Hematopoietic multipotent progenitor cell treated with erythropoietin and hydrocortisone succinate and interleukin-3 and kit ligand, for 4 days (in vitro differentiated cells): ENCODE measurements at regions not wholly inside any gene's neighbourhood (a gene's known extent, or its start where the extent isn't known, plus 50 kb on each side); places are given as distances from the start of the nearest gene placed in this dataset.
A peak's percentile ranks its signal among the peaks of the same experiment; 100 is the strongest.
"Not testable (repeated sequence)": the region's sequence is repeated elsewhere in the genome, so short reads cannot be mapped to it uniquely, and the experiment has no call there.

Experiments used
- DNase-seq: peaks from one replicate; pipeline ENCODE4 v3.0.0-alpha.2; 2015

DNA sequence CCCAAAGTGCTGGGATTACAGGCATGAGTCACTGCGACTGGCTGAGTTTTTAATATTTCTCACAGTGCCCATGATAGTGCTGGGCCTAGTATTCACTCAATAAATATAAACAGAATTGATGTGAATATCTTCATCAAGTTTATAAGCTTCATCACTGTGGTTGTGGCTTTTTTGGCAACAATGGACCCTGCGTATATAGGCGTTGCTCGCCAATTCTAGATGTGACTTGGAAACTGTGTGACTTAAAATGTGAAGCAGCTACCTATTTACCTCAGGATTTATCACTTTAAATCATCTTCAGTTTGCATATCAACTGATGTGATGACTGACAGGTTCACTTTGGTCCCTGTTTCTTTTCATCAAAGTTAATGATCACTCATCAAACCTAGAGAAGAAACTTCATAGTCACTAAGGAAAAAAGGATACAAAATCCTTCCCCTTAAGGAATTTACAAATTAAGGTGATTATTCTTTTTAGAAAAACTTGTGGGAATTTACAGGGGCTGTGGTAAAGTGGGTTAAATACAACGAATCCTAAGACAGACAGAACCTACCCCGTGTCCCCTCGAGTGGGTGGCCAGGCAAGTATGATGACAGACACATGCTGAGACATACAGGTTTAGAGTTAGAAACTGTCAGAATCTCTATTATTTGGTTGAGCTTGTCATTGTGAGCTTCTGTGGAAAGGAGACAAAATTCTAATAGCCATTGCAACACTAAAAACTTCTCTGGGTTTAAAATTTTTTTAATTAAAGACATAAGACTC is 101.3 kb downstream of the AKAP11 start:
- no peak for DNase-seq

- DNase-seq, result no peak
Measured at GRCh38 chr13:42375663-42376062, 103.7 kb downstream of the AKAP11 start.

- no peak for DNase-seq
Measured at GRCh38 chr13:42377640-42378382, 105.9 kb downstream of the AKAP11 start.

DNA sequence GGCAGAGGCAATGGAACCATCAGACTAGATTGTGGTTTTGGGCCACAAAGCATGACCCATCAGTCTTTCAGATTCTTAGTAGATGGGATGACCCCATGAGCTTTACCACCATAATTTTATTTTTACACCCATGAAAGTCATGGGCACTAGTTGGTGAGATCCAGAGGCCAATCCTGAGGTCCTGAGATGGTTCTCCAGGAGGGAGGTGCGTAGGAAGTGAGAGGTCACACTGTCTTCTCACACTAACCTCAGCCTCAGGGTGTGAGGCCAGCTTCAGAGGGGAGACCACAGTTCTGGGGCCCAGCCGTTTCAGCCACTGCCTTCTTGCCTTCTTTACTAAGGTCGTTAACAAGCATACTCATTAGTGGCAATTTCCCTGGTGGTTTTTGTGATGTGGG is 106.4 kb downstream of the AKAP11 start:
- DNase-seq, result no peak

DNA sequence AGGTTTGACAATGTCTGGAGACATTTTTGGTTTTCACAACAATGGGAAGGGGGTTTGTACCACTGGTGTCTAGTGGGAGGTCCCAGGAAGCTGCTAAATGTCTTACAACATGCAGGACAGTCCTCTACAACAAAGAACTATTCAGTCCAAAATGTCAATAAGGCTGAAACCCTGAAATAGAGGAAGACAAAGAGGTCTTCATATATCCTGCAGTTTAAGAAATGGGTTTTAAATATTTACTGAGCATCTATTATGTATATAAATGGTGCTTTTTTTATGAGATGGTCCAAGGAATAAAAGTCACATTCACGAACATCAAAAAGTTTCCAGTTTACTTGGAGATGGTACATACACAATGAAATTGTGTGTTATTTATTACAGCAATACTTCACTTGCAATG is 107.3 kb downstream of the AKAP11 start:
- no peak for DNase-seq

DNA sequence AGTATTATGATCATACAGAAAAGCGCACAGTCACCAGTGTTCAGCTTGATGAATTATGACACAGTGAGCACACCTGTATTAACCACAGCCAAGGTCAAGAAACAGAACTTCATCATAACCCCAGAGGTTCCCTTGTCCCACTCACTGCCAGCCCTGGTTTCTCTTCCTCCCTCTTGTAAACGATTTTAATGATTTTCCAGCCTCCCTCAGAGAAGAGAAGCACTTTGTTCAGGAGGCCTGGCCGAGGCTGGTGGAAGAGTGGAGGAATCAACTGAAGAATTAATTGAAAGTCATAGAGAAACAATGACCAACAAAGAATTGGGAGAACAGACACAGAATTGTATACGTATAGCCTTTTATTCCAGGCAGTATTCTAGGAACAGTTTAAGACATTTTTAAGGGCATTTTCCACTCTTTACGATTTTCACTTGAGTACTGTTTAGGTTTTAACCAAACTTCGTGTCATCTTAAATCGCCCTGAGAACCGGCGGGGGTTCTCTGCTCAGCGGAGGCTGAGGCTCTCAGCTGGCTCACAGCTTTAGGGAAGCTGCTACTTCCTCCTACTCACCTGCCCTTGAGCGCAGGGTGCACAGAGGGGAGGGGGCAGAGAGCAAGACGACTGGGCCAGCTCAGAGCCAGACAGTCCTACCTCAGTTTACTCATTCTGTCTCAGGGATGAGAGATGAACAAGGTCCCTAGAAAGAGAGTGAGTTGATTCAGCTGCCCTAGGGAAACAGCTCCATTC is 108.6 kb downstream of the AKAP11 start:
- no peak for DNase-seq

- DNase-seq, result no peak
Measured at GRCh38 chr13:42381165-42381425, 109.1 kb downstream of the AKAP11 start.

DNA sequence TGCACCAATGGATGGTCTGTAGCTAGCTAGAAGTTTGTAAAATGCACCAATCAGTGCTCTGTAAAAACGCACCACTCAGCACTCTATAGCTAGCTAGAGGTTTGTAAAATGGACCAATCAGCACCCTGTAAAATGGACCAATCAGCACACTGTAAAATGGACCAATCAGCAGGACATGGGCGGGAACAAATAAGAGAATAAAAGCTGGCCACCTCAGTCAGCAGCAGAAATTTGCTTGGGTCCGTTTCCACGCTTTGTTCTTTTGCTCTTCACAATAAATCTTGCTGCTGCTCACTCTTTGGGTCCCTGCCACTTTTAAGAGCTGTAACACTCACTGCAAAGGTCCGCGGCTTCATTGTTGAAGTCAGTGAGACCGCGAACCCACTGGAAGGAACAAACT is 109.5 kb downstream of the AKAP11 start:
- not testable (repeated sequence) for DNase-seq

- no peak for DNase-seq
Measured at GRCh38 chr13:42383025-42383424, 111.1 kb downstream of the AKAP11 start.

GRCh38 chr13:42384265-42384664 is 112.3 kb downstream of the AKAP11 start:
- DNase-seq, result no peak

DNA sequence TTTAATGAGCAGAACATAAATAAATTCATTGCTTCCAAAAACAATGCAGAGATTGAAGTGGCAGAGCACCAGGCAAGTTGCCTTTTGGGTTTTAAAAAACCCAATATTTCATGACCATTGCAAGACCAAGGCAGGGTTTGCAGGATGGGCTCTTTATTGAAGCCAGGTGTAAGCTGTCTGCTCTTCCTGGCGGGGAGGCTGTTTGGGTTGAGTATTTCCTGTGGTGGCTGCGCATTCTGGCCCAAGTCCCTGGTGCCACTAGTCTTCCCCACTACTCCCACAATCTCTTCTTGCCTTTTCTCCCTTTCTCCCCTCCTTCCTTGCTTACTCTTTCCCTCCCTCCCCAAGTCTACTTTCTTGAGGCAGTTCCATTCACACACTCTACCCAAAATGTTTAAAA is 116.4 kb downstream of the AKAP11 start:
- no peak for DNase-seq

DNA sequence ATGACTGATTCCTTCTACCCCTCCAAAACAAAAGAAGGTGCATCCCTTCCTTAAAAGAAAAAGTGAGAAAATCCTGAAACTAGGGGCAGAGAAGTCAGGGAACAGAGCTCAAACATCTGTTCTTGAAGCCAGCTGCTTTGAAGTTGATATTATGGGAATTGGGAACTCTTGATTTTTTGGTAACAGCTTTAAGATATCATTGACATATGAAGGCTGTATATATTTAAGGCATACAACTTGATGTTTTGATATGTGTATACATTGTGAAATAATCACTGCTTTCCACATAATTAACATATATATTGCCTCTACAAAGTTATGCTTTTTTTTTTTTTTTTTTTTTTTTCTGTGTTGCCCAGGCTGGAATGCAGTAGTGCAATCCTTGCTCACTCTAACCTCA is 117.1 kb downstream of the AKAP11 start:
- no peak for DNase-seq

GRCh38 chr13:42392180-42392579 is 120.2 kb downstream of the AKAP11 start:
- no peak for DNase-seq

GRCh38 chr13:42392716-42393572 is 121.0 kb downstream of the AKAP11 start:
- peak; percentile 48 for DNase-seq

DNA sequence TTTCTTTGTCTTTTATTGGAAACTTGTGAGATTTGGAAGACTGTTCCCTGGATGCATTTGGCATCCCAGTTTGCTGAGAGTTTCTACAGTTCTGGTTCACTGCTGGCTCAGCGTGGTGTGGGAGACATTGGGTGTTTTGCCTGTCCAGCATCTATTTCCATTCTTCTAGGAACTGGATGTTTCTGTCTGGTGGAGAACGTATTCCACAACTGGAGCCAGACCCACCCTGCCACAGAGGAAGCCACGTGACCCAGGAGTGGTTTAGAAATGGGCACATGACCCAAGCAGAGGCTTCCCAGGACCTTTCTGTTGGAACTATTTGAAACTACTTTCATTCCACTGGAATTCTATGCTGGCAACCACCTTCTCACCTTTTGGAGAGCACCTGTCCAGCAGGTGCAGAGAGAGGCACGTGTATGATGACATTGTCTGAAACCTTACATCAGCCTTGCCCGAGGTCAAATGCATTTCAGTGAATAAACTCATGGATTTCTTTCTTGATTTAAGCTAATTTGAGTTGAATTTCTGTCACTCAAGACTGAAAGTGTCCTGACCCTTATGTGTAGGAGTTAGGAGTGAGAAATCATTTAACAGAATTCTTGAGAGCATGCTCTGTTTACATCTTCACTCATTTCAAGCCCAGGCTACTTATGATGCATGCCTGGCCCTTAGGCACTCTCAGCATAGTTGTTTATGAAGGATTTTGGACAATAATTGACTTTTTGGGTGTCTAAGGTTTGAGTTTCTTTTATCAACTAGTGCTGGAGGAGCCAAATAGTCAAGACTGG is 121.8 kb downstream of the AKAP11 start:
- no peak for DNase-seq

- no peak for DNase-seq
Measured at GRCh38 chr13:42394361-42394708, 122.4 kb downstream of the AKAP11 start.

GRCh38 chr13:42394711-42395085 is 122.7 kb downstream of the AKAP11 start:
- no peak for DNase-seq

DNA sequence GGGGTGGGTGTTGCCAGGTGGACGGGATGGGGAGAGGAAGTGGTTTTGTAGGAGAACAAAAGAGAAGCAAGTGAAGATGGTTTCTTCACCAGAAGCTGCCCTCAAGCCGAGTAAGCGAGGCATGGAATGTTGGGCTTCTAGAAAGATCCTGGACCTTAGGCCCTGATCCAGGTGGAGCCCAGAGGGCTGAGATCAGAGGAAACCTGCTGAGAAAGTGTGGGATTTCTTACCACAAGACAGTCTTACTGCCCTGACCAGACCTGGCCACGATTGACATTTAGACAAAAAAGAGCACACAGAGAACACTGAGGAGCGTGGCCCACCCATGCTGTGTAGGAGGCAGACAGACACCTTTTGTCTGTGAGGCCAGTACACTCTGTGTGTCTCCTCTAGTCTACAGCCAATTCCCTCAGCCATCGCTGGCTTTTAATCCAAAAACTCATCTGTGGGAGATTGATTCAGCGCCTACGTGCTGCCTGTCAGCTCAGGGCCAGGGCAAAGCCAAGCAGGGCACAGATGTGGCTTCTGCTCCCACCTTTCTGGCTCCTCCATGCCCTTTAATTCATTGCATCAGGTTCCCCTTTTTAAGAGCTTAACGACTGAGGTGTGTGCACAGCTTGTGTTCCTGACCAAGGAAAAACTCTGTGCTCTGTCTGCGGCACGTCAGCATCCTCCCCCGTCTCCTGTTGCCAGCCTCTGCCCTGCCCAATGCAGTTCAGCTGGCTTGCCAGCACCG is 123.3 kb downstream of the AKAP11 start:
- no peak for DNase-seq

GRCh38 chr13:42396501-42396900 is 124.5 kb downstream of the AKAP11 start:
- no peak for DNase-seq

DNA sequence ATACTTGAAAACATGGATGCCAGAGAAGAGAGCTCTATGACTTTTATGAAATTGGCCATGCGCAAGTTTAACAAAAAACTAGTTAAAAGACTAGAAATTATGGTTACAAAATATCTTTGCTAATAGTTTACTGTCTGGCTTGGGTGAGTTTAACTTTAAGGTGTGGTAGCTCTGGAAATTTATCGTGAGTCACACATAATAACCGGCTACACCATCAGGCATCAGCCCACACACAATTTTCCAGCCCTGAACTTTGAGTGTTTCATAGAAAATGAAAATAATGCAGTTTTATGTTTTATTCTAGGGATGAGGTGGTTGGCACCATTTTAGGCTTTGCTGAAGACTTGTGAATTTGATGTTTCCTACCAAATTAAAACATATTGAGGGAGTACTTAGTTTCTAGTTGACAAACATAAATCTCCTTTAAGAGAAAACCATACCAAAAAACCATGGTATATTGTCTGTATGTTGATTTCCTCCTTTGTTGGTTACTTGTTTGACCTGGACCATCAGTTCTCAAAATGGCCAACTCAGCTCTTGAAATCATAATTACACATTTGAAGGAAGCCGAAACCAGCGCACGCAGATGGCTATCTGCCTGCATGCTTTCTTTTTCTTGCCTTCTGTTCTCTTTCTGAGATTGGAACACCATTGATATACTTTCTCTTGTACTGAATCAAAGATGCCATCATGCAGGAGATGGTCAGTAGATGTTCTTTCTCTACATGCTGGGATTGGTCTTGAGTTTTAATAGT is 125.1 kb downstream of the AKAP11 start:
- DNase-seq, result no peak

DNA sequence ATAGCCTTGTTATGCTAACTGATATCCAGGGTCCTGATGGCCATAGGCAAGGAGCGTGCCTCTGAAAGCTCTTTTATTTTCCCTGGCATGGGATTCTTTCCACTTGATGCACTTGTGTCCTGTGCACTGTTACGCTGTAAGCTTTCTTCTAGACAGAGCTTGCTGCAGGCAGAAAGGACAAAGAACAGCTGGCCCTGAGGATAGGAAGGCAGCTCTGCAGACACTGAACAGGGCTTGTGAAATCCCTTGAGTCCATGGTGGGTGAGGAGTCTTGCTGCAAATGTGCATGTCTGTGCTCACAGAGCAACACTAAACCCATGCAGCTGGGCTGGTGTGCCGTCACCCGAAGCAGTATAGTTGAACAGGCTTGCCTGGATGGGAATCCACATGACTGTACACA is 126.6 kb downstream of the AKAP11 start:
- no peak for DNase-seq
